Bronchial epithelial cell (primary cell): ENCODE measurements at regions not wholly inside any gene's neighbourhood (a gene's known extent, or its start where the extent isn't known, plus 50 kb on each side); places are given as distances from the start of the nearest gene placed in this dataset.

ENCODE experiments used
- DNase-seq: peaks from one replicate; pipeline ENCODE4 v3.0.0-alpha.2; 2010; ENCODE audit warnings: low read depth
- FAIRE-seq: peaks from 2 replicates; lab custom pipeline; 2011; peaks lifted over from hg19 to GRCh38; lab: Jason Lieb, UNC
- H3K27me3 ChIP-seq: 2 replicates; pipeline ENCODE4 v1.5.1; 2011; ENCODE audit warnings: low read length; ENCODE audit not compliant: control insufficient read depth, insufficient read depth
- H3K36me3 ChIP-seq: 2 replicates; pipeline ENCODE4 v1.5.1; 2011; ENCODE audit warnings: low read length; ENCODE audit not compliant: control insufficient read depth, insufficient read depth
- H3K4me3 ChIP-seq: 2 replicates; pipeline ENCODE4 v1.5.1; 2011; ENCODE audit warnings: mild to moderate bottlenecking, low read depth, low read length, control low read depth
- CTCF ChIP-seq: IDR thresholded peaks from 2 replicates; pipeline ENCODE4 v1.5.1; 2011; ENCODE audit warnings: mild to moderate bottlenecking, moderate library complexity, low read length, control low read depth, inconsistent platforms; ENCODE audit not compliant: insufficient read depth, severe bottlenecking

- DNase-seq = no peak
- Histone ChIP-seq H3K36me3 (no peaks in the 10 kb centered on the region), H3K27me3 (no peaks in the 10 kb centered on the region), H3K4me3 (no peak overlapping the region)
- FAIRE-seq = no peak
- no peak for TF ChIP-seq CTCF
These were observed 265.3 kb upstream of the PRICKLE1 start for GRCh38 chr12:42854826-42855225.

- FAIRE-seq (no peak), DNase-seq (no peak)
- no peak for TF ChIP-seq CTCF
- H3K4me3 ChIP-seq = no peak overlapping the region
- no peaks in the 10 kb centered on the region for H3K27me3 ChIP-seq
- no peaks in the 10 kb centered on the region for H3K36me3 ChIP-seq
These were observed 264.7 kb upstream of the PRICKLE1 start for GRCh38 chr12:42854208-42854607.

- TF ChIP-seq CTCF = no peak
- FAIRE-seq = no peak
These were observed 264.0 kb upstream of the PRICKLE1 start for GRCh38 chr12:42853370-42854140.

GRCh38 chr12:42846782-42847181, 257.2 kb upstream of the PRICKLE1 start:
- H3K27me3 ChIP-seq = no peaks in the 10 kb centered on the region
- TF ChIP-seq CTCF = no peak
- H3K4me3 ChIP-seq = no peak overlapping the region
- H3K36me3 ChIP-seq = no peaks in the 10 kb centered on the region
- DNase-seq (peak; percentile 7), FAIRE-seq (no peak)

More at GRCh38 chr12:42853370-42854140, 264.0 kb upstream of the PRICKLE1 start:
- Histone ChIP-seq H3K27me3 (no peaks in the 10 kb centered on the region), H3K4me3 (no peak overlapping the region), H3K36me3 (no peaks in the 10 kb centered on the region)
- DNase-seq = no peak

GRCh38 chr12:42834062-42834461, 244.5 kb upstream of the PRICKLE1 start:
- FAIRE-seq = no peak
- no peaks in the 10 kb centered on the region for H3K27me3 ChIP-seq
- no peak overlapping the region for H3K4me3 ChIP-seq
- no peaks in the 10 kb centered on the region for H3K36me3 ChIP-seq
- no peak for DNase-seq
- TF ChIP-seq CTCF = no peak

GRCh38 chr12:42828836-42829235, 239.3 kb upstream of the PRICKLE1 start:
- no peak for FAIRE-seq
- no peak for TF ChIP-seq CTCF
- H3K27me3 ChIP-seq = no peaks in the 10 kb centered on the region
- no peaks in the 10 kb centered on the region for H3K36me3 ChIP-seq
- H3K4me3 ChIP-seq = no peak overlapping the region
- no peak for DNase-seq
